ENCODE measurements at regions not wholly inside any gene's neighbourhood (a gene's known extent, or its start where the extent isn't known, plus 50 kb on each side); places are given as distances from the start of the nearest gene placed in this dataset.
"Not testable (repeated sequence)": the region's sequence is repeated elsewhere in the genome, so short reads cannot be mapped to it uniquely, and the experiment has no call there.

DNA sequence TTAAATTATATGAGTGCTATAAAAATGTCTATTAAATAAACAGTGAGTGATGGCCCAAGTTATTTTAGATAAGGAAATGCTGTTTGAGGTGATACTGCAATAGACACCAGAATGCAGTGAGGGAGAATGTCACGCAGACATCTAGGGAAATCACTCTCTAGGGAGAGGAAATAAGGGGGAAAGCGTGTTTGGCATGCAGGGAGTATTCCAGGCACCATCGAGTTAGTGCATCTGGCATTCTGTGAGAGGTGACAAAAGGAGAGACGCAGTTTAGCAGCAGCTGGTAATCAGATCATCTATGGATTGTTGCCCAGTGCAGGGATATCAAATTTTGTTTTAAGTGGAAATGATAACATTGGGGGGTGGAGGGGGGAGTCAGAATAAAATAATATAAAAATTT is 175.4 kb upstream of the NETO1 start:
- no peak for DNase-seq

DNA sequence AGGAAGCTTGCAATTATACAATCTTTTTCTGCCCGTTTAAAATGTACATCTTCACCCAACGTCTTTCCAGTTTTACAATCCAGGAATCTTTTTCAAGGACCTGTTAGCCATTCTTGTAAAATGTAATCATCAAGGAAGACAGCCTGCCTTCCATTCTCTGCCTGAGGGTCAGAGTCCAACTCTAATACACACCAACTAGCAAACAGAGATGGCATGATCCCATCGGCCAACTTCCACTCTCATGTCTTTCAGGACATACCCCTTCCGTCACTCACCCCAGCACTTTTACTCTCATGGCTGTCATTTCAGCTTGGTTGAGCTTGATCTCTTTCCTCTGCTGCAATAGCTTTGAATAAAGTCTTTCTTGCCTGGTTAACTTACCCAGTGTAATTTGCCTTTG is 172.5 kb upstream of the NETO1 start:
- DNase-seq = no peak

- DNase-seq = no peak
Observed at GRCh38 chr18:73038336-73038735, 170.5 kb upstream of the NETO1 start.

DNA sequence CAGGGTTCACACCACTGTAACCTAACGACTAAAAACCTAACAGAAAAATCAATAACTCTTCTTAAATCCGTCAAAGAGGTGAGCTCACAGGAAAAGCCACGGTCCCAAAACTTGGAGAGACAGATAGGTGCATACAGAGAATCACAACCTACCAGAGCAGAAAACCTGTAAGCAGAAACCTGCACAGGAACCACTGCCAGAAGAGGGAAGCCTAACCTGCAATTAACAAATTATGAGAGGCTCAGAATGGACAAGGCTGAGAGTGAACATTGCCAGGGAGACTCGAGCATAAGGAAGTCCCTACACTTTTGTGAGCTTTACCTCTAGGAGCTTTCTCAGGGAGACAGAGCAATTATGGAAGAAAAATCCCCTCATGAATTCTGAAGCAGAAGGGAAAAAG is 156.2 kb upstream of the NETO1 start:
- no peak for DNase-seq

DNA sequence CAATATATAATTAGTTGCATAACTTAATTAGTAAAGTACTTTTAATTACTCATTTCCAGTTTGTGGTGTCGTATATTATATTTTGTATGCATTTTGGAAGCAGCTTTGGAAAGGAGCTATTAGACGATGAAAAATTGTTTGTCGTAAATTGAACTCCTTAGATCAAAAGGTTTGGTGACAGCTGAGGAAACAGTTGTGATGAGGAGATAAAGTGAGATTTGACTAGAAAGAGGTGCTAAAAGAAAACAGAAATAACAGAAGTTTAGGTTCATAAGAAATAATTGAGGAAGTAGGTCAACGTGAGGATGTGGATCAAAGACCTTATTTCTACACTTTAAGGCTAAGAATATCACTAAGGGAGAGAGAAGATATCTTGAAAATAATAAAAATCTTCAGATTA is 141.9 kb upstream of the NETO1 start:
- DNase-seq = no peak

DNA sequence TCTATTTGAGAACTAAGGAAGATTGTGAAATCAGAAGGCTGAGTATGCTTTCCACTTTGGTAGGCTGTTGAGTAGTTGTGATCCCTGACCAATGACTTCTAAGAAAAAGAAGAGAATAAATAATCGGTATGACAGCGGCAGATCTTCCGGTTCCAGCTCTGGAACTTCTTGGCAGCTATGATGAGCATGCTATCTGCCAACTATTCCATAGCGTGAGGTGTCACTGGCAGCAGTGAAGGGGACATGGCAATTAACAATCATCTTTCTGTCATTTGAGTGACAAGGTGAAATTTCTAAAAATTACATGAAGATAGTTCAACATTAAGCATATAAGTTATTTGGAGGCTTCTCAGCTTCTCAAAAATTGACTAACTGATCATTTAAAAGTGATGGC is 140.1 kb upstream of the NETO1 start:
- DNase-seq = no peak

- DNase-seq = no peak
Observed at GRCh38 chr18:73007195-73007914, 139.6 kb upstream of the NETO1 start.

DNA sequence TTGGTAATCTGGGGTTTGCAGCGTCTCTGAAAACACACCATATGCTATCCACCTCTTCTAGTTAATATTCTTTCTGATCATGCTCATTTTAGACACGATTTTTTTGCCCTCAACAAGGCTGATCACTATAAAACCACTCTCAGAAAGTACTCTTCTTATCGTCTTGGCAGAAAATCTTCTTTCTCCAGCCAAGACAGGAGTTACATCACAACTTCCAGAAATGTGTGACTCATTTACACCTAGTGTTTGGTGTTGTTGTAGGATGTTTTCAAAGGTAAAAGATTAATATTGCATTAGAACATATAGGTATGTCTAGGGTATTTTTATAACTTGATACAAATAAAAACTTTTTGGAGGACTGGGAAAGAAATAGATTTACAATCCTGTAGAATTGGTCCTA is 138.5 kb upstream of the NETO1 start:
- no peak for DNase-seq

GRCh38 chr18:73004260-73004659 is 136.5 kb upstream of the NETO1 start:
- no peak for DNase-seq

GRCh38 chr18:72999971-73000607 is 132.3 kb upstream of the NETO1 start:
- no peak for DNase-seq

- DNase-seq = no peak
Observed at GRCh38 chr18:72995558-72995957, 127.8 kb upstream of the NETO1 start.

GRCh38 chr18:72993250-72993649 is 125.5 kb upstream of the NETO1 start:
- DNase-seq = no peak

GRCh38 chr18:72991379-72991778 is 123.6 kb upstream of the NETO1 start:
- DNase-seq = no peak

DNA sequence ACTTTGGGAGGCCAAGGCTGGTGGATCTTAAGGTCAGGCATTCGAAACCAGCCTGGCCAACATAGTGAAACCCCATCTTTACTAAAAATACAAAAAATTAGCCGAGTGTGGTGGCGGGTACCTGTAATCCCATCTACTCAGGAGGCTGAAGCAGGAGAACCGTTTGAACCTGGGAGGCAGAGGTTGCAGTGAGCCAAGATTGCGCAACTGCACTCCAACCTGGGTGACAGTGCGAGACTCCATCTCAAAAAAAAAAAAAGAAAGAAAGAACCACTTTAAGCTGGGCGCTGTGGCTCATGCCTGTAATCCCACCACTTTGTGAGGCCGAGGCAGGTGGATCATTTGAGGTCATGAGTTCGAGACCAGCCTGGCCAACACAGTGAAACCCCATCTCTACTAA is 119.8 kb upstream of the NETO1 start:
- DNase-seq = not testable (repeated sequence)

DNA sequence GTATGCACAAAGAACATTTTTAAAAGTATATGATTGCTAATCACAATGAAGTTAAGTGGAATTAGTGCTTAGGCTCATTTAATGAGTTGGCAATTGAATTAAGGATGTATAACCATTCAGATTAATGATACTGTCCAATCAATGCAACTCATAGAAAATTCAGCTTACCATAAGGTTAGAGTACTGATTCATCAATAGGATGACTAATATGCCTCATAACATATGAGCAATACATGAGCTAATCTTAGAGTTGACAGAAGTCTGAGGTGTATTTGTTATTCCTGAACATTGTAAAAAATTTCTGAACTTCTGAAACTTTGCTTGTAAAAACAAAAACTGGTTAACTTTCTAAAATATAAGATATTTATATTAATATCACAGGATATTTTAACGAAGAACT is 118.3 kb upstream of the NETO1 start:
- no peak for DNase-seq

DNA sequence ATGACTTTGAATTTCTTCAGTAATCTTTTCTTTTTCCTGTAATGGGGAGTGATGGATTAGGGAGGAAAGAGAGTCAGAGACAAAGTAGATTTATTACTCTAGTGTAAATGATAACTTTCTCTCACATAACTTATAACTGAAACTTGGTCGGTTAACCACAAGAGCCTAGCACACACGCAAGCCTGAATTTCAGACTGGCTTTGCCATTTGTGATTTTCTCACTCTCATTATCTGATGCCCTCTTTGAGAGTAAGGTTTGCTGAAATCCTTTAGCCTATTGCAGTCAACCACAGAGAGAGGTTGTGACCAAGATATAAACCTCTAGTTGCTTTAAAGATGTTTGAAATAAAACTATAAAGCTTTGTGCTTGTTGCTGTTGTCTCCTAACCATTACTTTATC is 117.9 kb upstream of the NETO1 start:
- no peak for DNase-seq

GRCh38 chr18:72984290-72984689 is 116.5 kb upstream of the NETO1 start:
- DNase-seq = no peak

- DNase-seq = no peak
Observed at GRCh38 chr18:72973841-72974240, 106.1 kb upstream of the NETO1 start.

- DNase-seq = no peak
Observed at GRCh38 chr18:72965616-72966015, 97.8 kb upstream of the NETO1 start.

DNA sequence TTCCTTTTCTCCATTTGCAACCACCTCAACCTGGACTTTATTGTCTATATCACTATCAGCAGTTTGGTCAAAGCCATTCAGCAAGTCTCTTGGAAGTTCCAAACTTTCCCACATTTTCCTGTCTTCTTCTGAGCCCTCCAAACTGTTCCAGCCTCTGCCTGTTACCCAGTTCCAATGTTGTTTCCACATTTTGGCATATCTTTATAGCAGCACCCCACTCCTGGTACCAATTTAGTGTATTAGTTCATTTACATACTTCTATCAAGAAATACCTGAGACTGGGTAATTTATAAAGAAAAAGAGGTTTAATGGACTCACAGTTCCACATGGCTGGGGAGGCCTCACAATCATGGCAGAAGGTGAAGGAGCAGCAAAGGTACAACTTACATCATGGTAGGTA is 90.4 kb upstream of the NETO1 start:
- not testable (repeated sequence) for DNase-seq

GRCh38 chr18:72948439-72948838 is 80.7 kb upstream of the NETO1 start:
- no peak for DNase-seq

DNA sequence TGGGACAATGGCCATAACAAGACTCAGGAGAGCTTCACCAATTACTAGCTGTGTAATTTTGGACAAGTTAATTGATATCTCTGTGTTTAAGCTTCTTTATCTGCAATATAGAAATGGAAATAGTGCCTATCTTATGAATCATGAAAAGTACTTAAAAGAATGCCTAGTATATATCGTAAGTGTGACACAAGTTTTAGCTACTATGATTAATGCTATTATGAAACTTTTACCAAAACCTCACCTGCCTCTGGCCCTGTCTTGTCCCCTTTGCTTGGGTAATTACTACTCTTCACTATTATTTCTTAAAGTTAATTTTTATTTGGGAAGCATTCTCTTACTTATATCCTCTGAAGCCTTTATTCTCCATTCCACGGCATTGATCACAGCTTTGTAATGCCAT is 75.0 kb upstream of the NETO1 start:
- DNase-seq = no peak

GRCh38 chr18:72940986-72941385 is 73.2 kb upstream of the NETO1 start:
- DNase-seq = no peak

DNA sequence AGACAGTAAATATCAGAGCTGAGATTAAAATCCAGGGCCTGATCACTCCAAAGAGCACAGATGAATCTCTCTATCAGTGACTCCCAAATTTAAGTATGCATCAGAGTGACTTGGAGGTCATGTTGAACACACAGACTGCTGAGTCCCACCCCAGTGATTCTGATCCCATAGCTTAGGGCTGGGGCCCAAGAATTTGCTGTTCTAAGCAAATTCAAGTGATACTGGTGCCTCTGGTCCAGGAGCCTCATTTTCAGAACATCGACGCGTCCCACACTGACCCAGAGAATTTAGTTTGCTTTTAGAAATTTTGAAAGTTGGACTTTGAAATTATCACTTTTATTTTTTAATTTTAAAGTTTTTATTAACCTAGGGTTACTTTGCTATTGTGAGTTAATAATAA is 72.7 kb upstream of the NETO1 start:
- no peak for DNase-seq

- no peak for DNase-seq
Observed at GRCh38 chr18:72935744-72936143, 68.0 kb upstream of the NETO1 start.

All from stimulated activated CD4-positive, alpha-beta T cell treated with anti-CD3 and anti-CD28 coated beads, Interleukin-2, amount 100 ng/mL, for 48 hours (primary cell).